ENCODE measurements at regions not wholly inside any gene's neighbourhood (a gene's known extent, or its start where the extent isn't known, plus 50 kb on each side); places are given as distances from the start of the nearest gene placed in this dataset.
"Not testable (repeated sequence)": the region's sequence is repeated elsewhere in the genome, so short reads cannot be mapped to it uniquely, and the experiment has no call there.

GRCh38 chr5:84450617-84451414, 66.1 kb upstream of the EDIL3 start:
- DNase-seq = no peak
- H3K27ac ChIP-seq = no peak overlapping the region
- no peaks in the 10 kb centered on the region for H3K36me3 ChIP-seq
- intact Hi-C loops (cut with DNase I) = loop anchor here (5.0 kb wide), 1 partner anchor 734 kb away; no protein-coding TSS in a partner anchor
- H3K9ac ChIP-seq (ENCODE audit: low read depth in 2 of 2, low read length in 2 of 2) = no peak overlapping the region
- TF ChIP-seq CTCF (IDR thresholded peaks at IDR 0.05) = no peak
- H3K9me3 ChIP-seq = no peaks in the 10 kb centered on the region
- H3K27me3 ChIP-seq = no peaks in the 10 kb centered on the region
- H3K4me1 ChIP-seq = no peaks in the 10 kb centered on the region
- no peak overlapping the region for H3K4me3 ChIP-seq

- TF ChIP-seq CTCF (IDR thresholded peaks at IDR 0.05) = no peak
These were observed 60.5 kb upstream of the EDIL3 start for GRCh38 chr5:84445049-84445685.

GRCh38 chr5:84438456-84438855, 53.8 kb upstream of the EDIL3 start:
- intact Hi-C loops (cut with DNase I) = no loop called here
- no peaks in the 10 kb centered on the region for H3K9me3 ChIP-seq
- no peak for TF ChIP-seq CTCF (IDR thresholded peaks at IDR 0.05)
- no peak overlapping the region for H3K9ac ChIP-seq (ENCODE audit: low read depth in 2 of 2, low read length in 2 of 2)
- H3K4me1 ChIP-seq = no peaks in the 10 kb centered on the region
- H3K27ac ChIP-seq = no peak overlapping the region
- H3K36me3 ChIP-seq = no peaks in the 10 kb centered on the region
- H3K4me3 ChIP-seq = no peak overlapping the region
- no peaks in the 10 kb centered on the region for H3K27me3 ChIP-seq
- DNase-seq = no peak

More at GRCh38 chr5:84445049-84445685, 60.5 kb upstream of the EDIL3 start:
- H3K36me3 ChIP-seq = no peaks in the 10 kb centered on the region
- DNase-seq = no peak
- no peak overlapping the region for H3K4me3 ChIP-seq
- H3K9ac ChIP-seq (ENCODE audit: low read depth in 2 of 2, low read length in 2 of 2) = no peak overlapping the region
- intact Hi-C loops (cut with DNase I) = no loop called here
- H3K27me3 ChIP-seq = no peaks in the 10 kb centered on the region
- H3K27ac ChIP-seq = no peak overlapping the region
- no peaks in the 10 kb centered on the region for H3K4me1 ChIP-seq
- H3K9me3 ChIP-seq = no peaks in the 10 kb centered on the region

- Histone ChIP-seq H3K4me1 (no peaks in the 10 kb centered on the region), H3K9me3 (no peaks in the 10 kb centered on the region), H3K36me3 (no peaks in the 10 kb centered on the region), H3K9ac (ENCODE audit: low read depth in 2 of 2, low read length in 2 of 2) (no peak overlapping the region), H3K4me3 (no peak overlapping the region), H3K27ac (no peak overlapping the region), H3K27me3 (no peaks in the 10 kb centered on the region)
- TF ChIP-seq CTCF (IDR thresholded peaks at IDR 0.05) = no peak
- intact Hi-C loops (cut with DNase I) = no loop called here
- DNase-seq = no peak
These were observed 53.1 kb upstream of the EDIL3 start for GRCh38 chr5:84437673-84438315.

- H3K27me3 ChIP-seq = no peaks in the 10 kb centered on the region
- H3K4me1 ChIP-seq = no peaks in the 10 kb centered on the region
- H3K4me3 ChIP-seq = no peak overlapping the region
- no peak for DNase-seq
- intact Hi-C loops (cut with DNase I) = no loop called here
- H3K9ac ChIP-seq (ENCODE audit: low read depth in 2 of 2, low read length in 2 of 2) = no peak overlapping the region
- H3K27ac ChIP-seq = no peak overlapping the region
- H3K9me3 ChIP-seq = no peaks in the 10 kb centered on the region
- no peak for TF ChIP-seq CTCF (IDR thresholded peaks at IDR 0.05)
- H3K36me3 ChIP-seq = no peaks in the 10 kb centered on the region
These were observed 52.2 kb upstream of the EDIL3 start for GRCh38 chr5:84436866-84437265.

- H3K27me3 ChIP-seq; H3K27ac ChIP-seq; H3K36me3 ChIP-seq; H3K9ac ChIP-seq (ENCODE audit: low read depth in 2 of 2, low read length in 2 of 2); H3K9me3 ChIP-seq; intact Hi-C loops (cut with DNase I); H3K4me1 ChIP-seq; H3K4me3 ChIP-seq: not testable (repeated sequence)
- DNase-seq = peak; percentile 23
These were observed 51.2 kb upstream of the EDIL3 start for GRCh38 chr5:84435861-84436346.
